GM18520 (cell line): ENCODE measurements at regions not wholly inside any gene's neighbourhood (a gene's known extent, or its start where the extent isn't known, plus 50 kb on each side); places are given as distances from the start of the nearest gene placed in this dataset.

Experiments
- ATAC-seq: cut with Tn5 transposase; IDR thresholded peaks from one replicate; pipeline ENCODE4 v1.9.1; 2021; ENCODE audit not compliant: unreplicated experiment

- no peak for ATAC-seq
Measured at GRCh38 chr19:28889941-28890670, 322.8 kb downstream of the UQCRFS1 start.

- no peak for ATAC-seq
Measured at GRCh38 chr19:28887920-28888618, 324.9 kb downstream of the UQCRFS1 start.

GRCh38 chr19:28886708-28887107, 326.2 kb downstream of the UQCRFS1 start:
- ATAC-seq, result no peak

GRCh38 chr19:28885965-28886364, 327.0 kb downstream of the UQCRFS1 start:
- ATAC-seq, result no peak

DNA sequence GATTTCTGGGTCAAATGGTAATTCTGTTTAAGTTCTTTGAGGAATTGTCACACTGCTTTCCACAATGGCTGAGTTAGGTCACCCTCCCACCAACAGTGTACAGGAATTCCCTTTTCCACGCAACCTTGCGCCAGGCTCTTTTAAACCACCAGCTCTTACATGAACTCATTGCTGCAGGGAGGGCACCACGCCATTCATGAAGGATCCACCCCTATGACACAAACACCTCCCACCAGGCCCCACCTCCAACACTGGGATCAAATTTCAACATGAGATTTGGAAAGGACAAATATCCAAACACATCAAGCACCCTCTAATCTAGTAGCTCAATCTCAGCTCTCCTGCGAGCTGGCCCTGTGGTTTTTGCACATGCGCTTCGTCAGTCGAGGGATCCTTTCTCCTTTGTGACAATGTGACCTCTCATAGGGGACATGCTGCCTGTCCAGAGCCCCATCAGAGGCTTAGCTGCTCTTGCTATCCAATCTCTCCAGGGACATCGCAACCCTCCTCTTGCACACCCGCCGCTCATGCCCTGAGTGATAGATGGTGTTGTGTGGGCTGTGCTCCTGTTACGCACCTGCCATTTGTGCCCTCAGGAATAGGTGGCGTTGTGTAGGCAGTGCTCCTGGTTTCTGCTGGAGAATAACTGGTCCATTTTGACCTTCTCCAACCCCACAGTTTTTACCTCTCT, 328.0 kb downstream of the UQCRFS1 start:
- no peak for ATAC-seq

GRCh38 chr19:28883241-28883693, 329.7 kb downstream of the UQCRFS1 start:
- ATAC-seq, result no peak

DNA sequence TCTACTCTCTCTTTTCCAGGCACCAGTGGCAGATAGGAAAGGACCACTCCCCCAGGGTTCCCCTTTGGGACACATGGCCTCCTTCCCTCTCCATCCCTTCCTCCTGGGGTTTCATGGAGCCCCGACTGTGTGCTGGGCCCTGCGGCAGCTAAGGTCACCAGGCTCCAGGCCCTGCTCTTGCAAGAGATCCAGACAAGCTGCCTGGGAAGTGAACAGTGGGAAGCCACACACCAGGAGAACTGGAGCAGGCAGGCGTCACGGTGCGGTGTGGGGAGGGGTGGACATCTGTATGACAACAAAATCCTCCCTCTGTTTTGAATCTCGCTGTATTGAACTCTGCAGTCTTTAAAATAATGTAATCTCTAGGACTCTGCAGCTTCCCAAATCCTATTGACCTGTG, 330.1 kb downstream of the UQCRFS1 start:
- ATAC-seq, result no peak

- no peak for ATAC-seq
Measured at GRCh38 chr19:28881616-28882015, 331.3 kb downstream of the UQCRFS1 start.

GRCh38 chr19:28880735-28881401, 332.1 kb downstream of the UQCRFS1 start:
- no peak for ATAC-seq

GRCh38 chr19:28878862-28879566, 333.9 kb downstream of the UQCRFS1 start:
- no peak for ATAC-seq

DNA sequence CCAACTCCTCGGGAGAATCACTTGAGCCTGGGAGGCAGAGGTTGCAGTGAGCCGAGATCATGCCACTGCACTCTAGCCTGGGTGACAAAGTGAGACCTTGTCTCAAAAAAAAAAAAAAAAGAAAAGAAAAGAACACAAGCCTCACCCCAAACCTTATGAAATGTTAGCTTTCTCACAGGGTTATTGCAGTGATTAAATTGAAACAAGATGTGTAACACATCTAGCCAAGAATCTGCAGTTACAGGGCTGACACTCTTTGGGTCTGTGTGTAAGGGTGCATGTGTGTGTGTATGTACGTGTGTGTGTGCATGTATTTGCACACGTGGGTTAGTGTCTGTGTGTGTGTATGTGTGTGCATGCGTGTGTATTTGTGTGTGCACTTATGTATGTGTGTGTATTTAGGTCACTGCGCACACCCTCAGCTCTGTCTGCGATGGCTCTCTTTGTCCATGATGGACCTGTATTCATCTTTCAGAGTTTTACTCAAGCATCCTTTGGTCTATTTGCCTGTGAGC, 336.3 kb downstream of the UQCRFS1 start:
- ATAC-seq, result no peak

- no peak for ATAC-seq
Measured at GRCh38 chr19:28874742-28875141, 338.2 kb downstream of the UQCRFS1 start.

- no peak for ATAC-seq
Measured at GRCh38 chr19:28873301-28873700, 339.6 kb downstream of the UQCRFS1 start.

GRCh38 chr19:28871099-28871725, 341.7 kb downstream of the UQCRFS1 start:
- no peak for ATAC-seq

DNA sequence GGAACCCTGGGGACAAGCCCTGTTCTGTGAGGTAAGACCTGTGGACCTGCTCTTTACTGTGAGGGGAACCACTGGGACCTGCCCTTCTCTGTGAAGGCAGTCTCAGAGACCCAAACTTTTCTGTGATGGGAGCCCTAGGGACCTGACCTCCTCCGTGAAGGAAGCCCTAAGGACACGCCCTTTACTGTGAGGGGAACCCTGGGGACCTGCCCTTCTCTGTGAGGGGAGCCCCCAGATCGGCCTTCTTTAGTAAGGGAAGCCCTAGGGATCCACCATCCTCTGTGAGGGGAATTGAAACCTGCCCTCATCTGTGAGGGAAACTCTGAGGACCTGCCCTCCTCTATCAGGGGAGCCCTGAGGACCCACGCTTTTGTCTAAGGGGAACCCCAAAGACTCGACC, 343.5 kb downstream of the UQCRFS1 start:
- no peak for ATAC-seq

DNA sequence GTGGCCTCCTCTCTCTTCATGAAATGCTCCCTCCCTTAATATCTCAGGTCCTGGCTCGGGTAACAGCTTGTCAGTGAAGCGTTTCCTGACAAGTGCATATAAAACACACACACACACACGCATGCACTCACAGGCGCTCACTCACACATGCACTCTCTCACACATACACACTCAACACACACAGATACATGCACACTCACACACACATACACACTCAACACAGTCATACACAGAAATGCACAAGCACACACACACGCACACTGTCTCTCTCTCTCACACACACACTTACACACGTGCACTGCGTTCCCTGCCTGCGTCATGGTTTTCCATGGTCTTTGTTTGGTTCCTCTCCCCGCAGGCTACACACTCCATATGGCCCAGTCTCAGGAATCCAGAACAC, 344.1 kb downstream of the UQCRFS1 start:
- ATAC-seq, result no peak

GRCh38 chr19:28867978-28868377, 345.0 kb downstream of the UQCRFS1 start:
- ATAC-seq, result no peak

DNA sequence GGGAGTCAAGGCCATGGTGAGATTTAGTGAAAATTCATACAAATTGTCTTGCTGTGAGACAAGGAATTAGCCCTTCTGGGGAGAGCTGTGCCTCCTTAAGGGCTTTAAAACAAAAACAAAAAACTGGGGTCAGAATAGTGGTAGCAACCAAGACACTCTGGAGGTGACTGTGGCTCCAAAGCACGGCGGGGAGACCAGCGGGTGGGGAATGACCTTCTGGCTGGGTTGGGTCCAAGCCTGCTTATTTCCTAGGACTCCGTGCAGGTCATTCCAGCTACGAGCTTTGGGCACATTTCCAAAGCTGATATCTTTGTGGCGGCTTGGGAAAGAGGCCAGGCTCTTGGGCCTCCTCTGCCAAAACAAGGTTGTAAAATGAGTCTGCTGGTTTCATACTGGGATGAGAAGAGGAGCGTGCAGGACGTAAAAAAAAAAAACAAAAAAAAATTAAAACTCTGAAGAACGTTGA, 348.3 kb downstream of the UQCRFS1 start:
- ATAC-seq, result no peak

GRCh38 chr19:28864024-28864503, 348.9 kb downstream of the UQCRFS1 start:
- no peak for ATAC-seq

DNA sequence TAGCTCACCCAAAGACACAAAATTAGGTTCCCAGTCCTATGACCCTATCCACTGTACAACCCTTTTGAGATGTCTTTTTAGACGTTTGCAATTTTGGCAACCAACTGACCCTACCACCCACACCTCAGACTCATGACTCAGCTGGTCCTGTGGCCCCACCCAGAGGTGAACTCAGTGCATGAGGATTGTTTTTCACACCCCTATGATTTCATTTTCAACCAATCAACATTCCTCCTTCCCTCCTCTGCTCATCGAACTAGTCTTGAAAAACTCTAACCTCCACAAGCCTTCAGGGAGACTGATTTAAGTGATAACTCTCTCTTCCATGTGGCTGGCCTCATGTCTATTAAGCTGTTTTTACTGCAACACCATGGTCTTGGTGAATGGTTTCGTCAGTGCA, 350.7 kb downstream of the UQCRFS1 start:
- ATAC-seq, result no peak
